ENCODE measurements at regions not wholly inside any gene's neighbourhood (a gene's known extent, or its start where the extent isn't known, plus 50 kb on each side); places are given as distances from the start of the nearest gene placed in this dataset.

DNA sequence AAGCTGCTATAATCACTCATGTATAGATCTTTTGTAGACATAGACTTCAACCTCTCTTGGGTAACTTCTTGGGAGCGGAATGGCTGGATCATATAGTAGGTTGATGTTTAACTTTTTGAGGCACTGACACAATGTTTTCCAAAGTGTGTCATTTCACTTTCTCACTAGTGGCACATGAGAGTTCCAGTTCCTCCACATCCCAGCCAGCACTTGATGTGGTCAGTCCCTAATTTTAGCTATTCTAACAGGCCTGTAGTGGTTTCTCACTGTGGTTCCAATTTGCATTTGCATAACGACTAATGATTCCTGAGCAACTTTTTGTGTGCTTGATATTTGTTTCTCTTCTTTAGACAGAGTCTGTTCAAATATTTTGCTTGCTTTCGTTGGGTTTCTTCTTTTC lies 221.3 kb downstream of the DLL1 start:
- TF ChIP-seq POLR2AphosphoS5 (IDR thresholded peaks at IDR 0.05; ENCODE audit: low read depth, low read length) (no peak), SIN3A (IDR thresholded peaks at IDR 0.05; ENCODE audit: borderline replicate concordance, insufficient read depth, low read length) (no peak)
